Fibroblast of skin of left quadriceps (primary cell): ENCODE measurements at regions not wholly inside any gene's neighbourhood (a gene's known extent, or its start where the extent isn't known, plus 50 kb on each side); places are given as distances from the start of the nearest gene placed in this dataset.
"Not testable (repeated sequence)": the region's sequence is repeated elsewhere in the genome, so short reads cannot be mapped to it uniquely, and the experiment has no call there.

ENCODE experiments used
- DNase-seq, 2 experiments: peaks; one replicate each; pipeline ENCODE4 v3.0.0-alpha.2; 2013; ENCODE audit warnings: low read depth in 2 of 2

DNA sequence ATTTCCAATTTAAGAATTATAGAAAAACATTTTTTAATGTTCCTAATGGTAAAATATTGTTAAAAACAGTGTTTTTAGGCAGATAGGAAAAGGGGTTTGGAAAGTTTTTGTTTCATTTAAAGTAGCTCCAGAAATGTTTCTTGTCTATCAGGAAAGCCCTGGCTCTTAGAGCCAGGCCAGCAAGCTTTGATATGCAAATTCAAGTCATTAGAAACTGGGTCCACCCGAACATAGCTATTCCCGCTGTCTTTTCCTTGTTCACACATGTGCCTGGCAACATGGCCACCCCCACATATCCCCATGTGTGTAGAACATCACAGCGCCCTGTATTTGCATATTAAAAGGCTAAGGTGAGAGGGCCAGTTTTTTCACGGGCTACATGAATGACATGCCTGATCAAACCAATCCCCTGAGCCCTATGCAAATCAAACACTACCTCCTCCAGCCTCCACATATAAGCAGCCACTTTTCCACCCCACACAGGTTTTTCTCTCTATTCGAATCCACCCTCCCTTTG is 925.3 kb upstream of the CDH10 start:
- no peak for DNase-seq

DNA sequence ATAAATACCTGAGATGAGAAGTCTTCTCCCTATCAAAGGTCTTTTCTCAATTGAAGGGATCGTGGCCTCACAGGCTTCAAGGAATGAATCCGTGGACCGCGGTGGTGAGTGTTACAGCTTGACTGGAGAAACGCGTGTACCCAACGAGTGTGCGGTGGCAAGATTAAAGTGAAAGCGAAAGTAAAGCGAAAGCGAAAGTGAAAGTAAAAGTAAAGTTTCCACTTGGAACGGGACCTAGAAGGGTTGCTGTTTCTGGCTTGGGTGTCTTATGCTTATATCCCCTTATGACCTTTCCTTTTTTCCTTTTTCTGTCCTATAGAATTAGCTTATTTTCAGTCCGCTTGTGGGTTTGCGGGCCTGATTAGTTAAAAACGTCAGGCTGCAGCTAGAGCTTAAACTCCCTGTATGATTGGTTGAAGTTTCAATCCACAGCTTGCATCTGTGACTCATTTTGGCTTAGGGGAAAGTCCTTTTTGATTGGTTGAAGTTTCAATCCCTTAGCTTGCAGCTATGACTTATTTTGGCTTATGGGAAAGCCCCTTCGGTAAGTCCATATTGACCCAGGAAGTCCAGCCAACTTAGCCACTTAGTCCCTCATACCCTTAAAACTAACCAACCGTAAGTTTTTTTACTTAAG is 924.3 kb upstream of the CDH10 start:
- no peak for DNase-seq

DNA sequence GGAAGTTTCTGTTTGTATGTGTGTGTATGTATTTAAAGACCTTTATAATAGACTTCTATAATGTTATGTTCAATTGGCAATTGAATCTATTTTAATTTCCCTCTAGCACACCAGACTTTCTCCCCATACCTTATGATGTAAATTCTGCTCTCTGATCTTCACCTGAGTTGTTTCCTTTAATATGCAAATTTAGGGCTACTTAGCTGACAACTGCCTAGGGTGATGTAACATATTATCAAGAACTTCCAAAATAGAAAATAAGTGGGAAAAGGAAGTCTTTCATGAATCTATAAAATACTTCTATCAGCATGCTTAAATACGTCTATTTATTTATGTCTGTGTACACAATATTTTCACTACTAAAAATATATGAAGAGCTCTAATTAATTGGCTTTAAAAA is 923.5 kb upstream of the CDH10 start:
- no peak for DNase-seq

DNA sequence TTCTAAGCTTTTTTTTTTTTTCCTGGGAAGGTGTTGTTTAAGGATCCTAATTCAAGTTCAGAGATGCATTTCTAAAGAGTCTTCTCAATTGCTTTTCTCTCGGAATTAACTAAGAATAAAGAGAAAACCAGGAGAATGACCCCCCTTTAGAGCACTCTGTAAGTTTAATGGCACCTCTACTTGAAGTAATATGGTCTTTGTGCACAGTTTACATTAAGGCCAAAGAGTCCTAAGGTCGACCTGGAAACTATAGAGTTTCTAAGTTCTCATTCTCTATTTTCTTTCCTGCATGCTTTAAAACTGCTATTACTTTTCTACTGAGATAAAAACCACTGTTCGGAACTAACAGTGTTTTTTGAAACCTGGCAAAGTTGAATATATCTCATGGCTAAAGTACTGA is 923.1 kb upstream of the CDH10 start:
- DNase-seq = no peak

DNA sequence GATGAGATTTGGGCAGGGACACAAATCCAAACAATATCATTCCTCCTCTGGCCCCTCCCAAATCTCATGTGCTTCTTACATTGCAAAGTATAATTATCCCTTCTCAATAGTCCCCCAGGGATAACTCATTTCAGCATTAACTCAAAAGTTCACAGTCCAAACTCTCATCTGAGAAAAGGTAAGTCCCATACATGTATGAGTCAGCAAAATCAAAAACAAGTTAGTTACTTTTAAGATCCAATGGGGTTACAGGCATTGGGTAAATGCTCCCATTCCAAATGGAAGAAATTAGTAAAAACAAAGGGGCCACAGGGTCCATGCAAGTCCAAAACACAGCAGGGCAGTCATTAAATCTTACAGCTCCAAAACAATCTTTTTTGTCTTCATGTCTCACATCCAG is 917.9 kb upstream of the CDH10 start:
- DNase-seq = no peak

DNA sequence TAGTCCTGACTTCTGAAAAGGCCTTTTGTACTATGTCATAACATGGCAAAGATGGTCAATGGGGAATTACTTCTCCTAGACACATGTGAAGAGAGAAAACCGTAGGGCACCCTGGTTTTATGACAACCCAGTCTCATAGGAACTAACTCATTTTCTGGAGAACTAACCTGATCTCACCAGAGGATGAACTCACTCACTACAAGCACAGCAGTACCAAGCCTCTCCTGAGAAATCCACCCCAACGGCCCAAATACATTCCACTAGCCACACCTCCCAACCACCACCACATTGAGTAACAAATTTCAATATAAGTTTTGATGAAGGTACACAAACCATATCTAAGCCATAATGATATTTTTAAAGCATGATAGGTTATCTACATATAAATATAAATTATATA is 909.3 kb upstream of the CDH10 start:
- DNase-seq = no peak

DNA sequence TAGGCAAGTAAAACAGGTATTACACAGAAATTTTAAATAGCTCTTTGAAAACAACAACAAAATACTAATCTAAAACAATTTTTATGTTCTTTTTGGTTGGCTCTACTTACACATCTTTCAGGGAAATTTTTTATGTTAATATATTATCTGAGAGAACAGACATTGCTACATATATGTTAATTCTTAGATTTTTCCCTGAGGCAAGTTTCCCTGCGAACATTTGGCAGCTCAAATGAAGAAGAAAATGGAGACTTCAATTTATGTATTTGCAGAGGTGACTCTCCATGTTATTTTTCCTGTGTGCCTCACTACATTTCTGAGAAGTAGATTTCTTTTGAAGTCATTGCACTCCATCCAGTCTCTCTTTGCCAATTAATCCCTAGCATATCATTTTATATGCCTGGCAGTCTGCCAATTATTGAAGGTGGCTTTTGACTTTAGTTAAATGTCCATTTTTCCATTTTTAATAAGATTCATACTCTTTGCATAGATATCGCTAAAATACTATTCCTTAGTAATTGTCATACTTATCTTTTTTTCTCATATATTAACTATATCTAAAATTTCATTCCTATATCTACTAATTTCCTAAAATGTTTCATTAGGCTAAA is 908.2 kb upstream of the CDH10 start:
- DNase-seq = no peak

DNA sequence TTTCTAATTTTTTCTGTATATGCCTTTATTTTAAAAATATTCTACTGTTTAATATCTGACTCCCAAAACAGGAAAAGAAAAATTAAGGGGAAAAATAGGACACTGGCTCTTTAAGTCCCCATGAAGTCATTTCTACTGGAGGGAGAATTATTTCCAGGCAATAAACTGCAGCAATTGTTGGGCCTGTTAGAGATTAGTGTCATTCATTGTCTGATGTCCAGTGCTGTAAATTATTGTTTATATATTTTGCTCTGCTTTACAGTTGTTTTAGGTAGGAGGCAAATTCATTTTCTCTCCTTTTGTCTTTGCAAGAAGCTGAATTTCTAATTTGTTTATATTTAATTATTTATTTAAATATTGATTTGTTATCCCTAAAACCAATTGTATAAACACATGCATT is 906.0 kb upstream of the CDH10 start:
- no peak for DNase-seq

DNA sequence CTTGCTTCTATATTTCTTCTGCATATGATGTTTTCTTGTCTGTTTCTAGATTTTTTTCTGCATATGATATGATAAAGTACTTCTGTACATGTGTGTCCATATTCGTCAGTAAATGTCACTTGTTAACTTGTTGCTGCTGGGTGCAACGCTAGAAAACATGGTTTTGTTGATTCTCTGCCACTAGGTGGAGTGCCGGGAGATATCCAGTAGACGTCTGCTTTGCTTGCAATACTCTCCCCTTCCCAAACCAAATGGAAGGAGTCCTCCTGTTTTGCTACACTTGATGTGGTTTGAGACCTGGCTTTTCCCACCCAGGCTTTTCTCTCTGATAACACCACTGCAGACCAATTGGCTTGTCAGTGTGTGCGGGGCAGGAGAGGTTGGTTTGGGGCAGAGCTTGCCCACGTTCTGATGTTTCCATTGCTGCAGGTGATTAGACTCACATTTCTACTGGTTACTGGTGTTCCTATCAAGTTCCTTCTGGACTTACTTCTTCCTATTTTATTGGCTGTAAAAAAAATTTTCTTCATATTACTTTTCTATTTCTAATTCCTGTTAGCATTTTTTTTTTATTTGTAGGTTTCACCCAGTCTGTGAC is 900.0 kb upstream of the CDH10 start:
- no peak for DNase-seq

DNA sequence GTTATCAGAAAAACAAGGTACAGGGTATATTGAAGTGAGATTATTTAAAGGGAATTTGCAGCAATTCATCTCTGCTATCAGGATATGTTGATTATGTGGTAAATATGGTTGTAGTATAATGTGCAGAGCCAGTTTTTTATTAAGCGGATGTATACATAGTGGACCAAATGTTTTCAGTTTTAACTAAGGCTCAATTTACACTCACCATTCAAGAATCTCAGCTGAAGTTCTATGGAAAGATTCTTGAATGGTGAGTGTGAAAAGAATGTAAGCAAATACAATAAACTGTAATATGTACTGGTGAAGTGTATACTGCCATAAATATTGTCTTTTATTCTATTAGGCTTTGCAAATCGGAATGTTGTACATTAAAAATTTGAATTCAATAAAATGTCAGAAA is 895.9 kb upstream of the CDH10 start:
- peak; percentile 4 to 12 for DNase-seq

DNA sequence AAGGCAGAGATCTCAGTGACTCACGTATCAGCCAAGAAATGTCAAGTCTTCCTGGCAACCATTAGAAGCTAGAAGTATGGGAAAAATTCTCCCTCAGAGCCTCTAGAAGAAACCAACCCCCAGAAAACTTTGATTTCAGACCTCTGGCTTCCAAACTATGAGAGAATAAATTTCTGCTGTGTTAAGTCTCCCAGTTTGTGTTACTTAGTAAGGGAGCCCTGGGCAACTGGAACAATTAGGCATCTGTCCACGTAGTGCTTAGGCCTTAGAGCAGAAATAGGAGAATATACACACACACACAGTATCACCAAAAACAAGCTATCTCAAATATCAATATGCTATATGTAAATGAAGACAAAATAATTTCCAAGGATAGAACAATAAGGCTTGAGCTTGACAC is 894.8 kb upstream of the CDH10 start:
- DNase-seq = no peak

DNA sequence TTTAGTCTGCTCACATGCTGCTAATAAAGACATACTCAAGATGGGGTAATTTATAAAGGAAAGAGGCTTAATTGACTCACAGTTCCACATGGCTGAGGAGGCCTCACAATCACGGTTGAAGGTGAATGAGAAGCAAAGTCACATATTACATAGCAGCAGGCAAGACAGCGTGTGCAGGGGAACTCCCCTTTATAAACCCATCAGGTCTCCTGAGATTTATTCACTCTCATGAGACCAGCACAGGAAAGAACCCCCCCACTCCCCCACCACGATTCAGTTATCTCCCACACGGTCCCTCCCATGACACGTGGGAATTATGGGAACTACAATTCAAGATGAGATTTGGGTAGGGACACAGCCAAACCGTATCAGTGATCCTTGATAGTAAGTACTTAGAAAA is 891.7 kb upstream of the CDH10 start:
- DNase-seq = not testable (repeated sequence)

DNA sequence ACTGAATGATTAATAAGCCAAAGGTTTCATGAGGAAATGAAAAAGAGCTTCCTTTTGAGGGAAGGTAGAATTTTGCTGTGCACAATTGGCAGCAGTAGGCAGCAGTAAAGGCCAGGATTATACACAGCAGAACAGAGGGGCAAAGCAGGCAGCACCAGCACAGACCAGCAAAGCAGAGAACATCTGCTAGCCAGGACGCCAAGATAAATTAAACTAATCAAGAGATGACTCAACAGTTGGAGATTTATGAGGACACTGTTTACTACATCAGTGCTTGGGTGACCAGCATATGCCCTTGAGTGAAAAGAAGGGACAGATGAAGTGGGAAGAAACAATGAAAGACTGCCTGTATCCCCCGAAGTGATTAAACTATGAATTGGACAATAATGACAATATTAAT is 871.4 kb upstream of the CDH10 start:
- DNase-seq = no peak

DNA sequence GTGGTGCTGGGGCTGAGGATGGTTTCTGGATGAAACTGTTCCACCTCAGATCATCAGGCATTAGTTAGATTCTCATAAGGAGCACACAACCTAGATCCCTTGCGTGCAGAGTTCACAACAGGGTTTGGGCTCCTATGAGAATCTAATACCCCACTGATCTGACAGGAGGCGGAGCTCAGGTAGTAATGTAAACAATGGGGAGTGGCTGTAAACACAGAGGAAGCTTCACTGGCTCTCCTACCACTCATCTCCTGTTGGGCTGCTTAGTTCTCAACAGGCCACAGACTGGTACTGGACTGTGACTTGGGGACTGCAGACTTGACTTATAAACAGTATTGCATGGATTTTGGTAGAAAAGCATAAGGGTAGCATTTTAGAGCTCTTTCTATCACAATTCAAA is 870.7 kb upstream of the CDH10 start:
- no peak for DNase-seq

DNA sequence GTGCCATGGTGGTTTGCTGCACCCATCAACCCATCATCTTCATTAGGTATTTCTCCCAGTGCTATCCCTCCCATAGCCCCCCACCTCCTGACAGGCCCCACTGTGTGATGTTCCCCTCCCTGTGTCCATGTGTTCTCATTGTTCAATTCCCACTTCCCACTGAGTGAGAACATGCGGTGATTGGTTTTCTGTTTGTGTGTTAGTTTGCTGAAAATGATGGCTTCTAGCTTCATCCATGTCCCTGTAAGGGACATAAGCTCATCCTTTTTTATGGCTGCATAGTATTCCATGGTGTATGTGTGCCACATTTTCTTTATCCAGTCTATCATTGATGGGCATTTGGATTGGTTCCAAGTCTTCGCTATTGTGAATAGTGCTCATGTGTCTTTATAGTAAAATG is 865.9 kb upstream of the CDH10 start:
- not testable (repeated sequence) for DNase-seq

DNA sequence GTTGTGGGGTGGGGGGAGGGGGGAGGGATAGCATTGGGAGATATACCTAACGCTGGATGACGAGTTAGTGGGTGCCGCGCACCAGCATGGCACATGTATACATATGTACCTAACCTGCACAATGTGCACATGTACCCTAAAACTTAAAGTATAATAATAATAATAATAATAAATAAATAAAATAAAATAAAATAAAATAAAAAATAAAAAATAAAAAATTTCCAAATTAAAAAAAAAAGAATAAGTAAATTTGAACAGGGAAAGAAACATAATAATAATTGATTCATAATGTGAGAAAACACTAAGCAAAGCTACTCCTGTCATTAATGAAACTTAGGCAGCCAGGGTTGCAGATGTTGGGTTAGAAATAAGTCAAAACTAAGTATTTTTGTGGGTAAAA is 863.2 kb upstream of the CDH10 start:
- DNase-seq = not testable (repeated sequence)

DNA sequence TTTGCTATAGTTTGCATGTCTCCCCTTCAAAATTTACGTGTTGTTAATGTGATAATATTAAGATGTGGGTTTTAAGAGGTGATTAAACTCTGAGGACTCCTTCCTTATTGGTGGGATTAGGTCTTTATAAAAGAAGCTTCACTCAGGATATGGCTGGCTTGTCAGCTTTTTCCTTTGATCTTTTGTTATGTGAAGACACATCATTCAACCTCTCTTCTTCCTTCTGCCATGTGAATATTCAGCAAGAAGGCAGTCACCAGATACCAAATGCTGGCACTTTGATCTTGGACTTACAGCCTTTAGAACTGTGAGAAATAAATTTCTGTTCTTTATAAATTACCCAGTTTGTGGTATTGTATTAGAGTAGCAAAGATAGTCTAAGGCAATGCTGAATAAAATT is 855.9 kb upstream of the CDH10 start:
- DNase-seq = no peak

DNA sequence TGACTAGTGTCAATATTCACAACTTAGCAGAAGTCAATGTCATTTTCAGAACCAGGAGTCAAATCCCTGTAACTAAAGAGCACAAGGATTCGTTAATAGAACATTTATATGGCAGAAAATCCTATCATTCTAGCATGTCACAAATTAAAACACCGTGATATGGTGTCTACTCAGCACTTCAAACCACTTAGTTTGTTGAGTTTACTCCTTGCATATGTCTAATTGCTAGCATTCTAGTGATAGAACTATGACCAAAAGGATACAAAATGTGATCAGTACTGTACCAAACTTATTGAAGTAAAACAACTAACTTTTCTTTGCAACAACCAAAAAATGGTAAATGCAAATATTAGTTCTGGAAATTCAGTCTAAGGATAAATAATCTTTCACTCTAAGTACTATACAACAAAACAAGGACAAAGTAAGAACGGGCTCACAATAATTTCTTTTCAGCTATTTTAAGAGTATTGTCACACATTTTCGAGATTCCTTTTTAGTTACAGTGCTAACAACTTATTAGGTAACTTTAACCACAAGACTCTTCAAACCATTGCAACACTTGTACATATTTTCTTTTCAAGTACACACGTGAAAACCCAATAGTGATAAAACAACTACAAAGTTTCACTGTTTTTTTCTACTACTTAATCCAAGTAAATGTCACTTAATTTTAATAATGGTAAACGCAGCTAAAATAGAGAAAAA is 845.2 kb upstream of the CDH10 start:
- peak; percentile 12 to 22 for DNase-seq

DNA sequence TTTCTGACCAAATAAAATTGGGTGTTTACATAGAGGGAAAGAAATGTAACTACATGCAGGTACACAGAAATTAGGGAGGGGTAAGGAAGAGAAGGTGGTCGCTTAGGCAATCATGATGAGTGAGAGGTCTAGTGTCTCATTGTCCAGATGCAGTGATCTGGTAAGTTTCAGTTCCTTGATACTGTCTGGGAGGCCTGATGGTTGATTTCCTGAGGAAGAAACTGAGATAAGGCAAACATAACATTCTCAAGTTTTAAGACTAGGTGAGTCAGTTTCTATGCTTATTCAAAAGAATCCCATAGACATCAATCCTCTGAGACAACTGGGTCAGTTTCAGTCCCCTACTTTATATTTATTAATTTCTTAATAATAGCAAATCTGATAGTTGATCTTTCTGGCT is 843.3 kb upstream of the CDH10 start:
- no peak for DNase-seq

DNA sequence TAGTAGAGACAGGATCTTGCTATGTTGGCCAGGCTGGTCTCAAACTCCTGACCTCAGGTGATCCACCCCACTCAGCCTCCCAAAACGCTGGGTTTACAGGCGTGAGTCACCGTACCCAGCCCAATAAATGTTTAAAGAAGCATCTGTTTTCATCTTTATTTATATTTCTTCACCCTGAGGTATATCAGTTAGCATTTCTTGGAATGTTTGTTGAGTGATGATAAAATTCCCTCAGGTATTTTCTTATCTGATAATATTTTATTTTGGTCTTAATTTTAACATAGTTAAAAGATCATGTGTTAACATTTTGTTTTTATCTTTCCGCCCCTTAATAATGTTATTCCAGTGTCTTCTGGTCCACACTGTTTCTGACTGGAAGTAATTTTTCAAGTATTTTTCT is 839.6 kb upstream of the CDH10 start:
- no peak for DNase-seq

DNA sequence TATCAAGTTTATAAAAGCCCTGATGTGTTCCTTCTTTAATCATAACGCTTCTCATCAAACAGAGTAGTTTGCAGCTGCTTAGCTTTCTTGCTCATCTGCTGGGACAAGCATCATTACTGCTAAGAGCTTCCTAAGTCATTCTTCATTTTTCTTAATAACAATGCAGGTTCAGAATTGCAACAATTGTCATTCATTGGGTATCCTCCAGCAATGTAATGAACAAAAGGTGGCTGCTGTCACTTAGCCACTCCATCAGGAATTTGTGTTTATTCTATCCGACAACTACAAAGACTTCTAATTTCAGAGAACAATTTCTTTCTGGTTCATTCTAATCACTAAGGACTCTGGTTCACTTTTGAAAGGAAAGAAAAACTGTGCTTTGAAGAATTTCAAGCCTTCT is 836.7 kb upstream of the CDH10 start:
- DNase-seq = no peak

DNA sequence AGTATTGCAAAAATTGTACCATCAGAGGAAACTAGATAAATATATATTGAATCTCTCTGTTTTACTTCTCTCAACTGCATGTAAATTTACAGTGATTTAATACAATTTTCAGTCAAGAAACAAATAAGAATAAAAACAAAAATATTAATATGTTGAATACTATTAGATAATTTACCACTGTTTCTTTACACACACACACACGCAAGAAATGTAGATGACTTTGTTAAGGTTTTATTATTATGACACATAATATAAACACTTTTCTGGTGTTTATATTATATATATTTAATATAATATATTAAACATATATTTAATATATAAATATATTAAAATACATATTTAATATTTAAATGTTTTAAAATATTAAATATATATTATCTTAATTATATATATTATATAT is 814.3 kb upstream of the CDH10 start:
- DNase-seq = no peak

DNA sequence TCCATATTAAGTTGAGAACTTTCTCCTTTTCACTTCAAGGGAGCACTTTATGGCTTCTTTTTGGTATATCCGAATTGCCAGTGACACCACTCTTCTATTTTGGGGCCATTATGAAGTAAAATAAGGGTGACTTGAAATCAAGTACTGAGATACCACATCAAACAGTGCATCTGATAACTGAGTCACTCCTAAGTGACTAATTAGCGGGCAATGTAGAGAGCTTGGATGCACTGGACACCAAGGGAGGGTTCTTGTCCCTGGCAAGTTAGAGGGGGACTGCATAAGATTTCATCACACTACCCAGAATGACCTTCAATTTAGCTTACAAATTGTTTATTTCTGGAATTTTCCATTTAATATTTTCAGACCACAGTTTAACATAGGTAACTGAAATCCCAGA is 813.9 kb upstream of the CDH10 start:
- no peak for DNase-seq
